Parathyroid adenoma (tissue), 2 donors: ENCODE measurements at regions not wholly inside any gene's neighbourhood (a gene's known extent, or its start where the extent isn't known, plus 50 kb on each side); places are given as distances from the start of the nearest gene placed in this dataset.

Source experiments
- H2AFZ ChIP-seq: fragments of 300-600 bp; sonication (generic); one replicate; pipeline ENCODE4 v1.7.0; 2017; ENCODE audit warnings: antibody characterized with exemption, mild to moderate bottlenecking
- H3K27ac ChIP-seq: fragments of 300-600 bp; sonication (generic); one replicate; pipeline ENCODE4 v1.7.0; 2017
- H3K27me3 ChIP-seq: fragments of 300-600 bp; sonication (generic); one replicate; pipeline ENCODE4 v1.7.0; 2017; ENCODE audit warnings: low read length; ENCODE audit not compliant: control insufficient read depth, insufficient read depth
- H3K36me3 ChIP-seq: fragments of 300-600 bp; sonication (generic); one replicate; pipeline ENCODE4 v1.7.0; 2017; ENCODE audit warnings: low read length; ENCODE audit not compliant: control insufficient read depth, insufficient read depth
- H3K4me1 ChIP-seq: fragments of 300-600 bp; sonication (generic); one replicate; pipeline ENCODE4 v1.7.0; 2017; ENCODE audit warnings: control low read depth
- H3K4me2 ChIP-seq: fragments of 300-600 bp; sonication (generic); one replicate; pipeline ENCODE4 v1.7.0; 2017; ENCODE audit warnings: low read length
- H3K4me3 ChIP-seq: fragments of 300-600 bp; sonication (generic); one replicate; pipeline ENCODE4 v1.7.0; 2017; ENCODE audit warnings: low read depth, low read length
- H3K79me2 ChIP-seq: fragments of 300-600 bp; sonication (generic); one replicate; pipeline ENCODE4 v1.7.0; 2017; ENCODE audit warnings: control low read depth
- H3K9ac ChIP-seq: fragments of 300-600 bp; sonication (generic); one replicate; pipeline ENCODE4 v1.7.0; 2017; ENCODE audit warnings: mild to moderate bottlenecking
- H3K9me3 ChIP-seq: fragments of 300-600 bp; sonication (generic); one replicate; pipeline ENCODE4 v1.7.0; 2017; ENCODE audit warnings: low read length; ENCODE audit not compliant: control insufficient read depth
- TF ChIP-seq, protein P1 (sequence below): fragments of 300-600 bp; sonication (generic); IDR thresholded peaks from one replicate; pipeline ENCODE4 v1.7.0; 2017; ENCODE audit warnings: antibody characterized with exemption, mild to moderate bottlenecking
- donor health status: primary hyperparathyroidism.

DNA sequence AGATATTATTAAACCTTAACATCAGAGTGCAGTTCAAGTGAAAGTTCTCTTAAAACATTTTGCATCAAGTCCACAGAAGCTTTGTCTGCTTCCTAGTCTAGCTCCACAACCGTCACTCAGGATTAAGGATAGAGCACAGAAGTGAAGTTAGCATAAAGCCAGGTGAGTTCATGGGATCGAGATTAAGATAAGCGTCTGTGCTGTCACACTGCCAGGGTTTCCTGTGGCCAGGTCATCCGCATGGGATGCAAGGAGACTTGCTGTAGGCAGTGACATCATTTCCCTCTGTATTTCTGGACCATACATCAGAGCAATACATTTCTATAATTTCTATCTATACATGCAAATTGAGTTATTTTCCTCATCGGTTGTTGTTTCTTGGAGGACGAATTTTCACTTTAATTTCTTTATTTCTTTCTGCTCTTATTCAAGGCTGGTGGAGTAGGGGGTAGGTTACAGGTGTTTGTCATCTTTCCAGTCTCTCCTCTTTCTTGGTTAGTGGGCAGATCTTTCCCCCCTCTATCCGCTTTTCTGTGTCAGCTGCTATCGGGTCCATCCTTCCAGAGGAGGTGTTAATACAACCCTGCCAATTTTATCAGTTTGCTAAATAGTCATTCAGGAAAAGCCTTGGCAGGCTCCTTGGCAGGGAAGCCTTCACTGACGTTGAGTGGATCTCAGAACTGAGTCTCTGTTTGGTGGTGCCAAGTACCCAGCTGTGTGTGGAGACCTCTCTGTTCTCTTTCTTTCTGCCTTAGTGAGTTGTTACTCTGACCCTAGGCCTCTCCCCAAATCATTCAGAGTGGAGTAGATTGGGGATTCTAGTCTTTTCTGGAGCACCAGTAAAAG, 307.6 kb upstream of the MAP3K7 start:
- Histone ChIP-seq H3K4me2 (no peak overlapping the region), H3K36me3 (no peaks in the 10 kb centered on the region), H2AFZ (no peak overlapping the region), H3K27me3 (no peaks in the 10 kb centered on the region), H3K9ac (no peak overlapping the region), H3K27ac (no peak overlapping the region), H3K4me3 (no peak overlapping the region), H3K4me1 (no peaks in the 10 kb centered on the region), H3K9me3 (no peaks in the 10 kb centered on the region), H3K79me2 (no peaks in the 10 kb centered on the region)
- TF ChIP-seq, protein P1, sequence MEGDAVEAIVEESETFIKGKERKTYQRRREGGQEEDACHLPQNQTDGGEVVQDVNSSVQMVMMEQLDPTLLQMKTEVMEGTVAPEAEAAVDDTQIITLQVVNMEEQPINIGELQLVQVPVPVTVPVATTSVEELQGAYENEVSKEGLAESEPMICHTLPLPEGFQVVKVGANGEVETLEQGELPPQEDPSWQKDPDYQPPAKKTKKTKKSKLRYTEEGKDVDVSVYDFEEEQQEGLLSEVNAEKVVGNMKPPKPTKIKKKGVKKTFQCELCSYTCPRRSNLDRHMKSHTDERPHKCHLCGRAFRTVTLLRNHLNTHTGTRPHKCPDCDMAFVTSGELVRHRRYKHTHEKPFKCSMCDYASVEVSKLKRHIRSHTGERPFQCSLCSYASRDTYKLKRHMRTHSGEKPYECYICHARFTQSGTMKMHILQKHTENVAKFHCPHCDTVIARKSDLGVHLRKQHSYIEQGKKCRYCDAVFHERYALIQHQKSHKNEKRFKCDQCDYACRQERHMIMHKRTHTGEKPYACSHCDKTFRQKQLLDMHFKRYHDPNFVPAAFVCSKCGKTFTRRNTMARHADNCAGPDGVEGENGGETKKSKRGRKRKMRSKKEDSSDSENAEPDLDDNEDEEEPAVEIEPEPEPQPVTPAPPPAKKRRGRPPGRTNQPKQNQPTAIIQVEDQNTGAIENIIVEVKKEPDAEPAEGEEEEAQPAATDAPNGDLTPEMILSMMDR, result no peak

DNA sequence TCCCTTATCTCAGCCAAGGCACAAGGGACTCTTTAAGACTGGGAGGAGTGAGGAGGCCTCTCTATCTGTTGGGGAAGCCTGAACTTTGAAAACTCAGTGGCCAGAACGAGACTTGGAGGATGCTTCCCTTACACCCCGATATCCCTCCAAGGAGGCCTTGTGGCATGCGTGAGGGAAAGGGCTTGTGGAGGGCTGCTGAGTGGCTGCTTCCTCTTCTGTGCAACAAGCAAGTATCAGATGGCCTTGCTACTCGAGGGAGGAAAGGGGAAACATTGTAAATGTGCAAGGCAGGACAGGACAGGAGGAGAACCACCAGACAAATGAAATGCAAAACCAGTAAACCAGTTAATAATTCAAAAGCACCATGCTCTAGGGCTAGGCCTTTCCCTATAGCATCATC, 306.5 kb upstream of the MAP3K7 start:
- H3K4me1 ChIP-seq, result no peaks in the 10 kb centered on the region
- no peaks in the 10 kb centered on the region for H3K9me3 ChIP-seq
- no peak overlapping the region for H3K27ac ChIP-seq
- H3K36me3 ChIP-seq, result no peaks in the 10 kb centered on the region
- H3K4me2 ChIP-seq, result no peak overlapping the region
- H3K9ac ChIP-seq, result no peak overlapping the region
- H3K4me3 ChIP-seq, result no peak overlapping the region
- no peak overlapping the region for H2AFZ ChIP-seq
- TF ChIP-seq, protein P1, result no peak
- no peaks in the 10 kb centered on the region for H3K79me2 ChIP-seq
- H3K27me3 ChIP-seq, result no peaks in the 10 kb centered on the region

- no peak overlapping the region for H2AFZ ChIP-seq
- no peaks in the 10 kb centered on the region for H3K79me2 ChIP-seq
- H3K9me3 ChIP-seq, result no peaks in the 10 kb centered on the region
- H3K36me3 ChIP-seq, result no peaks in the 10 kb centered on the region
- no peak overlapping the region for H3K4me3 ChIP-seq
- no peaks in the 10 kb centered on the region for H3K4me1 ChIP-seq
- H3K4me2 ChIP-seq, result no peak overlapping the region
- H3K27ac ChIP-seq, result no peak overlapping the region
- H3K9ac ChIP-seq, result no peak overlapping the region
- TF ChIP-seq, protein P1, result no peak
- H3K27me3 ChIP-seq, result no peaks in the 10 kb centered on the region
Observed at GRCh38 chr6:90892271-90892670, 305.4 kb upstream of the MAP3K7 start.

- no peaks in the 10 kb centered on the region for H3K36me3 ChIP-seq
- H3K79me2 ChIP-seq, result no peaks in the 10 kb centered on the region
- H3K27me3 ChIP-seq, result no peaks in the 10 kb centered on the region
- H2AFZ ChIP-seq, result no peak overlapping the region
- H3K4me1 ChIP-seq, result no peaks in the 10 kb centered on the region
- H3K4me2 ChIP-seq, result no peak overlapping the region
- TF ChIP-seq, protein P1, result no peak
- H3K27ac ChIP-seq, result no peak overlapping the region
- no peak overlapping the region for H3K4me3 ChIP-seq
- H3K9ac ChIP-seq, result no peak overlapping the region
- H3K9me3 ChIP-seq, result no peaks in the 10 kb centered on the region
Observed at GRCh38 chr6:90891355-90891754, 304.5 kb upstream of the MAP3K7 start.
